HG03378 (cell line): ENCODE measurements at regions not wholly inside any gene's neighbourhood (a gene's known extent, or its start where the extent isn't known, plus 50 kb on each side); places are given as distances from the start of the nearest gene placed in this dataset.

ENCODE experiments used
- ATAC-seq: cut with Tn5 transposase; IDR thresholded peaks from one replicate; pipeline ENCODE4 v1.9.1; 2021; ENCODE audit warnings: mild to moderate bottlenecking, moderate library complexity; ENCODE audit not compliant: unreplicated experiment

DNA sequence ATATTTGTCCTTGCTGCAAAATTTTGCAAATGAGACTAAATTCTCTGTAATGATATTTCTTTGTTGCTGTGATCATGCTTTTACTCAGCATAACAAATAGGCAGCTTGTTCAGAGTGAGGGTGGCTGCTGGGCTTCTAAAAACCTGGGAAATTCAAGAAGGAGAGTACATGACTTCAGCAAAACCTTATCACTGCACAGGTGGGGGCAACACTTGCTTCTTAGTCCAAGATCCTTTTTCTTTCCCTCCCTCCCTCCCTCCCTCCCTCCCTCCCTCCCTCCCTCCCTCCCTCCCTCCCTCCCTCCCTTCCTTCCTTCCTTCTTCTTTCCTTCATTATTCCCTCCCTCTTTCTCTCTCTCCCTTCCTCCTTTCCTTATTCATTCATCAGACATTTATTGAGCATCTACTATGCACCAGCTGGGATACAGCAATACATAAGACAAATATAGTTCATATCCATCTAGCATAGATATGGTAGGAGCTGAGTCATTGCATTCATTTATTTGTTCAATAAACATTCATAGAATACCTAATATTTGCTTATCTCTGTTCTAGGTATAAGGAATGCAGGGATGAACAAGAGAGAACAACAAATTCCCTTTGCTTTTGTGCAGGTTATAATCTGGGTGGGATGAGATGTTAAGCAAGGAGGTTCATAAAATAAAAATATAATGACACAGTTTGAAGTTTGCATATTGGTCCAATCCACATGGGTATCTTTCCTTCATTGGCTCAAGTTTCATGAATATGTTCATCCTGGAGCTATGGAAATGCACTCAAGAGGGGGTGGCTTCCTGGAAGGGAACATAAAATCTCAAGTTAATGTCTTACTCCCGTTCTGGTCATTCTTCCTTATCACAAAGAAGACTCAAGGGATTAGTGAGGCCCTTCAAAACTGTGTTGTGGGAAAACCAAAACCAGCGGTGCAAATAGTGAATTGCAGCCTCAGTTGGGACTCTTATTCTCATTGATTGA, 210.7 kb downstream of the PDCD6IP start:
- no peak for ATAC-seq

DNA sequence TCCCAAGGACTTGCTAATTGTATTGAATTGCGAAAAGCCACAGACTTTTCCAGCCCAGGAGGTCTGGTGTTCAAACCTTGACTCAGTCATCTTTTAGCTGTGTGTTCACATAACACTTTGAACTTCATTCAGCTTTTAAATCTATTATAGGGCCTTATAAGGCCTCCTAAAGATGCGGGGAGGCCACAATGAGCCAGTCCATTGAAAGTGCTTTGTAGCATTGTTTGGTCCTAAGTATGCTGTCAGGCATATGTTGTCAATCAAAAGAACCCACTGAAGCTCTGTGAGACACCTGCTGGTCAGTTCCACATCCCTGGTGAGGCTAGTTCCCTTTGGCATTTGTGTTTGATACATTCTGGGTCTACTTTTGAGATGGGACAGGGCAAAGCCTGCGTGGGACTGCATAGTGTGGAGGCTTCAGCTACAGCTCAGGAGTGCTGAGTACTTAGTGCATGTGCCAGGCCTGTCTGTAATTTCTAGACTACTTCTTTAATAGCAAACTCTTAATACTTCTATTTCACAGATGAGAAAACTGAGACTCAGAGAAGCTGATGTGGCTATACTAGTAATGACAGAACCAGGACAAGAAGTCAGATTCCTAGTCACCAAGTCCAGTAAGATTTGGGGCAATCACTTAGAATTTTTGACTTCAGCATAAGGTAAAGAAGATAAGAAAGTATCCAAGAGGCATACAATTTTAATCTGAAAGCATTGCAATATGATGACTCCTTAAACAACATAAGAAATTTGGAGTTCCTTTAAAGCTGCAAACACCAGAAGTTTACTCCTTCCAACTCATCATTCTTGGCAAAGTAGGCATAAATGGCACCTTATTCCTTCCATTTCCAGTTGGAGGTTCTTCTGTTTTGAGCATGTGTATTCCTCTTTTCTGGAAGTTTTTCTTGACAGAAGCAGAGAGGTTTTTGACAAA, 213.0 kb downstream of the PDCD6IP start:
- peak; percentile 46 for ATAC-seq

DNA sequence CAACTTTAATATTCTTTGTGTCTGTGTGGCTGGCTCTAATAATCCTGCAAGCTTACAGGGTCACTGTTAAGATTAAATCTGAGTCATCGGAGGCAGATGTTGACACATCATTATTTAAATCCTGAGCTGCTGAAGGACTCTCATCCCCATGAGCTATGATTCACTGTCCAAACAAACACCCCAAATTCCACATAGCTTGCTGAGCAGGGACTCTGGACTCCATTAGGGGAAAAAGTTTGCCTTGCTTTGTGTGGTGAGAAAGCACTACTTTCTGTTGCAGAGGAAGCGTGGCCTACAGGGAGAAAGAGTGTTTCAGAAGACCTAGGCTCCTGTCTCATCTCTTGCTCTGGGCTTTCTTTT, 213.7 kb downstream of the PDCD6IP start:
- ATAC-seq, result no peak

DNA sequence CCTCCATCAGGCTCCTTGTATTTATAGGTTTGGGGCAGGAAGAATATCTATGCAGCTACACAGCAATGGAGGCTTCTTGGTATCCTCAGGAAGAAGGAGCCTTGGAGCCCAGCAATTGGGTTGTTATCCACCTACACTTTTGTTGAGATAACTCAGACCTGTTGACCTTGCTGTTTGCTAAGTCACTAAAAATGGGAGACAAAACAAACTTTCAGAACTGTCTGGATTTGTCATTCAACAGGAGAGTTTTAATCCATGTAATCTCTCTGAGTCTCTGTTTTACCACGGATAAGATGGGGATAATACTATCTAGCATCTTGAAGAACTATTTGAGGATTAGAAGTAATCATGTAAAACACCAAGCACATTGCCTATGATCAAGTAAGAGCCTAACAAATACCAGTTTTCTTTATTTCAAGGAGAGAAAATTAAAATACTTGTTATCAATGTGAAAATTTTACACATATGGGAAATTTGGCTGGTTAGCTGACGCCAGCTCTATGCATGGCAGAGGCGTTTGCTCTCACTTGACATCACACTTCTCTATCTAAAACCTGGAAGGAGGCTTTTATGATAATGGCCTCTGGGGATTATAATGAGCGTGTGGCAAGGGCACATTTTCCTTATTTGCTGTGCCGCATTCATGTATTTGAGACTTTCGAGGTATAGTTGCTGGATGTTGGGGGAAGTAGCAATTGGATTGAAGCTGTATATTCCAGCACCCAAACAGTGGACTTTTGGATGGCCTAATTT, 215.6 kb downstream of the PDCD6IP start:
- no peak for ATAC-seq

DNA sequence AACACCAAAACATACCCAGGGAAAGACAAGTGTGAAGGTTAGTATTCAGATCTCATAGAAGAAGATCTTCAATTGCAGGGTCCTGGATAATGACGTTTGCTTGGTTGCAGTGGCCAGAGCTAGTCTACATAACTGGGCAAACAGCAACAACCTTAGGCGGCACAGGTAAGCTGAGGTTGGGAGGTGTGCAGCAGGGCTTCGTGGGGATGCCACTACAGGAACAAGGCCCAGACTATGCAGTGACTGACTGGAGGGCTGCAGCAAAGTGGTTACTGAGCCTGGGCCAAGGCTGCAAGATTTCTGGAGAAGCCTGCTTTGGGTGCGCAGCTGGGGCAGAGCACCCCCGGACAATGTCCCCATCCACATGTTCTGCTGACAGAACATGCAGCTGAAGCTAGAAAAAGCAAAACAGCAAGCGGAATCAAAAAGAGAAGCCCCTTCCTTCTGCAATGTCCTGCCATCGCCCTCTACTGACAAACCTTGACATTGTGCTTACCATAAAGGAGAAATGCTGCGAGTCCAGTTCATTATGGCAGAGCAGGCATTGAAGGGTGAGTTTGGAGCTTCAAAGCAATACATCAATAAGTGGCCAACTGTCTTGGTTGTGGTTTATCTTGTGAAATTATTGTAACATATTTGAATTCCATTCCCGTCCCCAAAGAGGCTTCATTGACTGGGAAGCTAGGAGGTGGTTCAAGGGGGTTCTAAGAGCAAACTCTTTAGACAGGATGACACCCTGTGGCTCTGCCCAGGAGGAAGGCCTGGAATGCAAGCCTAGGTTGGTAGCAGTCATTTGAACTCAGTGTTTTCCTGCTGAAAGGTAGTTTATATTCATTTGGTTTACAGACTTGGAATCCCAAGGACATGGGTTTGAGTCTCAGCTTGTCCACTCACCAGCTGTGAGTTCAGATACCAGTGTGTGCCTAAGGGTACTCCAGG, 217.0 kb downstream of the PDCD6IP start:
- ATAC-seq, result no peak

GRCh38 chr3:34016925-34017587, 218.6 kb downstream of the PDCD6IP start:
- no peak for ATAC-seq

GRCh38 chr3:34017757-34018156, 219.3 kb downstream of the PDCD6IP start:
- no peak for ATAC-seq

GRCh38 chr3:34019158-34019557, 220.7 kb downstream of the PDCD6IP start:
- no peak for ATAC-seq

DNA sequence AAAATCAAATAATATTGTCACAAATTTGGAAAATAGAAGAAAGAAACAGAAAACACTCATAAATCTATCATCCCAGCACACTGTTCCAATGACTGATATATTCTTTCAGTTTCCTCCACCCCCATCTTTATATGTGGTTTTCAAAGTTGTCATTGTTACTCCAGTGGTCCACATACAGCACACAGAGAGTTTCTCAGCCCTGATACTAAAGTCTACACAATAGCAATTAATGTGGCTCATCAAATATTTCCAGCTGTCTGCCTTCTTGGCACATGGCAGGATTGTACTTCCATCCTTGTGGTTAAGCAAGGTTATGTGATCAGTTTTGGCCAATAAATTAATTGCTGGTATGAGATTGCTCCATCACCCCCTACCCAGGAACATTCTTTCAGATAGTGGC, 221.7 kb downstream of the PDCD6IP start:
- ATAC-seq, result no peak

DNA sequence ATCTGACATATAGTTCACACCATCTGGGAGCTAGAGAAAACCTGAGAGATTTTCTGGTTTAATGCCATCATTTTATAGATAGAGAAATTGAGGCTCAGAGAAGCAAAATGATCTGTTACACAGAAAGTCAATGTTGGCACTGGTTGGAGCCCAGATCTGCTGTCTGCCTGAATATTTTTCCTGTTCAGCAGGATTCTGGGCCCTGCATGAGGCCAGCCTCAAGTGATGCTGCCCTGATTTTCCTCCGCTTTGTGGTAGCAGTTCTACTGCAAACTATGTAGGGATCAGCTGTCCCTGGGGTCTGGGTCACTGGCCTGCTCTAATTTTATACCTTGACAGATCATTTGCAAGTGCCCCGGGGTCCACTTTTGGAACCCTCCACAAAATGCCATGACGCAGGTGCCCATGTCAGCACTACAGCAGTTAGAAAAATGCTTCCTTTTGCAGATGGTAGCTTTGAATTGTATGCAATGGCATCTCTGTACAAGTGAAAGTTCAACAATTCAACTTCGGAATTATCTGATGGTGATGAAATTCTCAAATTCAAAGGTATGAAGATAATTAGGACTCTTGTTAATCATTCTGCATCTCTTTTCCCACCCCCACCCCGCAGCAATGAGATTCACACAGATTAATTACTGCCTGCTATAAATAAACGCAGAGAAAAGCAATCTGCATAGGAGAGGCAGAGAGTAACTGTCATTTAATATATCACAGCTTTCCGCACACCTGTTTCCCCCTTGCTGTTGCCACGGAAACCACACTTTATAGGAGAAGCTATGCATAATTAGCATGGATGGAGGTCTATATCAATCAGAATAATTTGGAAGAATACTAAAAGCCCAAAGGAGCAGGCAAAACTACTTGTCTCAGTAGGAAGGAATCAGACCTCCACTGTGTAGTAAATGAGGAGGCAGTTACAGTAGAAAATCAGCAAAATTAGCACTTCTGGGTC, 222.6 kb downstream of the PDCD6IP start:
- no peak for ATAC-seq

DNA sequence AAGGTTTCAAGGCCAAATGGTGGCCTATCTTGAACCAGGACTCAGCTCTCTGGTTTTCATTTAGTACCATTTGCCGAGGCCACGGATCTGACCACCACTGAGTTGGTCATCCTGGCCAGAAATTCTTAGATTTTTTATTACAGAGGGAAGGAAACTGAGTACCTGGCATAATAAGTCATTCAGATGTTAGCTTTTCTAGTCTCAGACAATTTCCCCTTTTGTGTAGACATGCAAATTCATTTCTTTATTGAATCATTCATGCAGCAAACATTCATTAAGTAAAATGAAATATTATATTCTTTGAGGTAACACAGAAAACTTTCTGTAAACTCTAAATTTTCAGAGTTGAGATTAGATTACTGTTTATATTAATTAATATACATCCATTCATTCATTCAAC, 223.7 kb downstream of the PDCD6IP start:
- no peak for ATAC-seq

DNA sequence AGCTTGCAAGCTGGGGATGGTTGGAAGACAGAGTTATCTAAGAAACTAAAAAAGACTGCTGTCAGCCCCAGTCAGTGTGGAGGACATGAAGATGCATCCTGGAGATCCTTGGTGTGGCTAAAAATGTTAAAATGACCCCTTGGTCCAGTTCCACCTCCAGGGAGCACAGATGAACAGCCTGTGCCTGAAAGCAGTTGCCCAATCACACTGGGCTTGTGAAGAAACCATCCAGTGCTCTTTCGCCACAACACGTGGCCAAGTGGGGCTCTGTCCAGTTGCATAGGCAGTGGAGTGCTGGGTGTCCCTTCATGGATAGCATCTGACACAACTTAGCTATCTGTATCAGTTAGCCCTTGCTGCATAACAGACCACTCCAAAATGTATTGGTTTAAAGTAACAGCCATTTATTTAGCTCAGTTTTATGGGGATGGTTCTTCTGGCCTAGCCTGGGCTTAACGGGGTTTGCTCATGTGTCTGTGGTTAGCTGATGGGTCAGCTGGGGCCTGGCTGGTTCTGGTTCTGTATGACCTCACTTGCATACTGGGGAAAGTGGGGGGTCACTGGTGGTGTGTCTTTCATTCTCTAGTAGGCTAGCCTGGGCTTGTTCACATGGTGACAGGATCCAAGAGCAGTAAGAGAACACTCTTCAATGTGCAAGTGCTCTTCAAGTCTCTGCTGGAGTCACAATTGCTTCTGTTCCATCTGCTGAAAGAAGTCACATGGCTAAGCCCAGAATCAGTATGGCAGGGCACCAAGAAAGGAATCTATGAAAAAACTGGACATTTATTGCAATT, 226.2 kb downstream of the PDCD6IP start:
- ATAC-seq, result no peak

DNA sequence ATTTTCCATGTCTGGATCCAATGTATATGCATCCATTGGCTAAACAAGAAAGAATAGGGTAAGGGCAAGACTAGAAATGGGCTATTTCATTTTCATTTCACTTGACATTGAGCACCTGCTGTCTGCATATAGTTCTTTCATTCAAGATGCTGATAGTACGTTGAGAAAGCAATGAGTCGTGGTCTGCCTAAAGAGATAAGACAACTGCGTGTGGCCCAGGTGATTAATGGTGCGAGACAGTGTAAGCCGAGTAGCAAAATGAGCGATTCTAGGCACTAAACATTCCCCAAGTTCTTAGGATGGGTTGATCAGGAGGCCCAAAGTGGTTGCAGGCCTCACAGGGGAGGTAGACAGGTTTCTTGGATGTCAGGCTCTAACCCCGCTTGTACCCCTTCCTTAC, 235.4 kb downstream of the PDCD6IP start:
- ATAC-seq, result no peak

- ATAC-seq, result no peak
Observed at GRCh38 chr3:34034840-34035239, 236.4 kb downstream of the PDCD6IP start.

- no peak for ATAC-seq
Observed at GRCh38 chr3:34035775-34036174, 237.3 kb downstream of the PDCD6IP start.

GRCh38 chr3:34037260-34037659, 238.8 kb downstream of the PDCD6IP start:
- no peak for ATAC-seq

- no peak for ATAC-seq
Observed at GRCh38 chr3:34038131-34038530, 239.7 kb downstream of the PDCD6IP start.
